Esophagus muscularis mucosa (tissue), 3 donors: ENCODE measurements at regions not wholly inside any gene's neighbourhood (a gene's known extent, or its start where the extent isn't known, plus 50 kb on each side); places are given as distances from the start of the nearest gene placed in this dataset.

Source experiments
- CTCF ChIP-seq, 3 experiments: fragments of 200-600 bp in 2 of 3; fragments of 450-650 bp in 1 of 3; sonication (generic) in 2 of 3; IDR thresholded peaks; one replicate each; pipeline ENCODE4 v1.5.1; 2017 to 2019; ENCODE audit warnings: antibody characterized with exemption in 3 of 3, mild to moderate bottlenecking in 2 of 3, moderate library complexity in 1 of 3
- POLR2A ChIP-seq: fragments of 450-650 bp; IDR thresholded peaks from one replicate; pipeline ENCODE4 v1.6.1; 2017; ENCODE audit warnings: antibody characterized with exemption, moderate library complexity, mild to moderate bottlenecking, low read depth

- TF ChIP-seq POLR2A (no peak), CTCF (IDR thresholded peaks at IDR 0.05) (no peak)
Observed at GRCh38 chr18:40314199-40314598, 1640.8 kb upstream of the PIK3C3 start.
